ENCODE measurements at regions not wholly inside any gene's neighbourhood (a gene's known extent, or its start where the extent isn't known, plus 50 kb on each side); places are given as distances from the start of the nearest gene placed in this dataset.

- TF ChIP-seq ZNF462 (CRISPR knock-in tag; IDR thresholded peaks at IDR 0.05) (no peak), ZNF331 (CRISPR knock-in tag; IDR thresholded peaks at IDR 0.05; ENCODE audit: low read depth) (no peak), CTCF (conservative IDR thresholded peaks at IDR 0.05; ENCODE audit: low read depth in 2 of 2) (no peak)
These were observed 914.6 kb downstream of the LTN1 start (continued) for GRCh38 chr21:28078126-28078525.

GRCh38 chr21:28074676-28075075 is 918.0 kb downstream of the LTN1 start:
- Mint-ChIP-seq H3K36me3 (ENCODE audit: low read depth) (peaks cover 14% of the 10 kb centered on the region; the same call in 2 of the 3 replicates), H3K4me1 (peaks cover 2% of the 10 kb centered on the region; the same call in 2 of the 3 replicates), H3K9me3 (peaks cover 15% of the 10 kb centered on the region; the same call in 2 of the 3 replicates), H3K27me3 (ENCODE audit: insufficient read depth, low read depth, poor library complexity) (no peaks in the 10 kb centered on the region), H3K27ac (no peak overlapping the region), H3K4me3 (no peak overlapping the region)
- Histone ChIP-seq H3K4me1 (ENCODE audit: insufficient read depth) (no peaks in the 10 kb centered on the region; the same call in 1 of the 2 replicates), H3K4me2 (no peak overlapping the region), H3K27me3 (ENCODE audit: insufficient read depth) (no peaks in the 10 kb centered on the region), H3K79me2 (replicated peaks; ENCODE audit: insufficient read depth) (no peaks in the 10 kb centered on the region), H3K27ac (ENCODE audit: low read depth) (no peak overlapping the region), H3F3A (replicated peaks; ENCODE audit: low read depth) (no peaks in the 10 kb centered on the region), H3K9me2 (ENCODE audit: insufficient read depth) (no peaks in the 10 kb centered on the region), H3K4me3 (no peak overlapping the region), H3K36me3 (ENCODE audit: insufficient read depth) (no peaks in the 10 kb centered on the region), H4K20me1 (replicated peaks; ENCODE audit: insufficient read depth) (no peaks in the 10 kb centered on the region), H2AFZ (no peak overlapping the region)
- ATAC-seq (no peak), DNase-seq (ENCODE audit: low spot score) (no peak)
- no peak for TF ChIP-seq ZNF462 (CRISPR knock-in tag; IDR thresholded peaks at IDR 0.05)

Measured in GM23338 (cell line).